ENCODE measurements at regions not wholly inside any gene's neighbourhood (a gene's known extent, or its start where the extent isn't known, plus 50 kb on each side); places are given as distances from the start of the nearest gene placed in this dataset.

DNA sequence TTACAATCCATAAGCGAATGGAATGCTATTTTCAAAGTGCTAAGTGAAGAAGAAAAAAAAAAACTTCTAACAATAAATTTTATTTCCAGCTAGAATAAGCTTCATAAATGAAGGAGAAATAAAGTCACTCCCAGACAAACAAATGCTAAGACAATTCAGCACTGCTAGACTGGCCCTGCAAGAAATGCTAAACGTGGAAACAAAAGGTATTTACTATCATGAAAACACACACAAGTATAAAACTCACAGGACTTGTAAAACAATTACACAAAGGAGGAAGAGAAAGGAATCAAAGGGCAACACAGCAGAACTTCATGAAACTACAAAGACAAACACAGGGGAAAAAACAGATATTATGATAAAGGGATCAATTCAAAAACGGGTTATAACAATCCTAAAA, 85.8 kb upstream of the NELL2 start:
- no peak for DNase-seq (ENCODE audit: low read depth in 1 of 2, low spot score in 2 of 2)
- no peaks in the 10 kb centered on the region for H3K36me3 ChIP-seq
- H3K9me3 ChIP-seq (replicated peaks), result no peaks in the 10 kb centered on the region
- no peaks in the 10 kb centered on the region for H3K27me3 ChIP-seq (replicated peaks)
- H3K27ac ChIP-seq, result no peak overlapping the region
- H3K4me3 ChIP-seq, result no peak overlapping the region
- no peaks in the 10 kb centered on the region for H3K4me1 ChIP-seq (replicated peaks)

DNA sequence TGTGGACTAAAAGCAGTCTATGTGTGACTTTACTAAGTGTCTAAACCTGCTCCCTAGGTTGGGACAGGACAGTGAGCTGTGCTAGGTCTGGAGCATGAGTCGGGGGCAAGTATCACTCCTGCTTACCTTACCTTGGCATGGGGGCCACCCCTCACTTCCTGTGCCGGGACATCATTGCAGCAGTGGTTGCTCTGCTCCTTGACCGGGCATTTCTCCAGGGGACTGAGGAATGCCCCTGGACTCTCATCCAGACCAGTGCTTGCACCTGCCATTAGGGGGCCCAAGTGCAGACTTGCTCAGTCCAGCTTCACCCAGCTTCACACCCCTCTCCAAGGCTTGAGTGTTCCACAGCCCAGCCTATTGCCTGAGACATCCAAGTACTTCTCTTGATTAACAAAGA, 84.7 kb upstream of the NELL2 start:
- Histone ChIP-seq H3K27me3 (replicated peaks) (no peaks in the 10 kb centered on the region), H3K36me3 (no peaks in the 10 kb centered on the region), H3K27ac (no peak overlapping the region), H3K9me3 (replicated peaks) (no peaks in the 10 kb centered on the region), H3K4me3 (no peak overlapping the region), H3K4me1 (replicated peaks) (no peaks in the 10 kb centered on the region)
- no peak for DNase-seq (ENCODE audit: low read depth in 1 of 2, low spot score in 2 of 2)

DNA sequence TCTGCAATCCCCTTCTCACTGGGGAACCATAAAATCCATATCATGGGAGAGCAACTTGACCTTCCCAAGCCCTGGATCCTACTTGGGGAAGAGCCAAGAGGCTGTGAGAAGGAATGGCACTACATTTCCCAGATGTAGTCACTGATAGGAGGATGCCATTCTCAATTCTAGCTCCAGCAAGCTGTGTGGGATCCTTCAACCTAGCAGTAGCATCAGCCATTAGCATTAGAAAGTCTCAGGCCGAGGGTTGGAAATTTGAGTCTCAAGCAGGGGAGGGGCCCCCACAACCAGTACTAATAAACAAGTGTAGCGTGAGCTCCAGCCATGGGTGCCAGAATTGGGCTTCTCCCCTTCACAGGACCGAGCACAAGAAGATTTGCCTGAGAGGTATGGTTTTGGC, 84.3 kb upstream of the NELL2 start:
- Histone ChIP-seq H3K4me3 (no peak overlapping the region), H3K27me3 (replicated peaks) (no peaks in the 10 kb centered on the region), H3K4me1 (replicated peaks) (no peaks in the 10 kb centered on the region), H3K27ac (no peak overlapping the region), H3K9me3 (replicated peaks) (no peaks in the 10 kb centered on the region), H3K36me3 (no peaks in the 10 kb centered on the region)
- no peak for DNase-seq (ENCODE audit: low read depth in 1 of 2, low spot score in 2 of 2)

DNA sequence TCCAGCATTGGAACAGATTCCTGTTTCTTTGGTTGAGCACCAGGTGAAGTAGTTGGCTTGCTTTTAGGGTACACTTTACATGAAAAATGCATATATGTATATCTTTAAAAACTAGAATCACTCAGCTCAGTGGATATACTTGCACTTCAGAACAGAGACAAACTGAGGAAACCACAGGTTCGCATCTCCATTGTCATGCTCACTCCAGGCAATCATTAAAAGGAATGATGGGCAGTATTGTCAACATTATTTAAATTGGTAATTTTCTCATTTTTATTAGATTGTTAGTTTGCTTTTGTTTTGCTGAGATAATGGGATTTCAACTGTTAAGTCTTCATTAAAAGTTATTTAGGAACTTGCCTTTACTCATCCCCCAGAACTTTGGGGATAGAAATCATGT, 71.0 kb upstream of the NELL2 start:
- DNase-seq (ENCODE audit: low read depth in 1 of 2, low spot score in 2 of 2), result no peak
- Histone ChIP-seq H3K27ac (no peak overlapping the region), H3K4me1 (replicated peaks) (no peaks in the 10 kb centered on the region), H3K27me3 (replicated peaks) (no peaks in the 10 kb centered on the region), H3K36me3 (no peaks in the 10 kb centered on the region), H3K9me3 (replicated peaks) (no peaks in the 10 kb centered on the region), H3K4me3 (no peak overlapping the region)

DNA sequence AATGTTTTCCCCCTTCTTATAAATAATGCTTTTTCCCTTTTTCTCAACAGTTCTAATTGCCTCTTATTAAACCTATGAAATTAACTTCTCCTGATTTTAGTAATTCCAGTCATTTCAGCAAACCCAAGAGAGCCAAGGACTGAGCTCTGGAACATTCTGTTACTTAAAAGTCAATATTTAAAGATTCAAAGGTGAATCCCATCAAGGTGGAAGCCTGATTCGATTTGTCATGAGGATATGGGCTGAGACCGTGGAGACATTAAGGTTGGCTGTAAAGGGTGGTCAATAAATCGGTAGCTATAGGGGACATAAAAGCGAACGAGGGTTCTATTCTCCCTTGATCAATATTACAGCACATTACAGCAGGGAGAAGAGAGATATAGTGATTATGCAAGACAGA, 66.6 kb upstream of the NELL2 start:
- DNase-seq (ENCODE audit: low read depth in 1 of 2, low spot score in 2 of 2), result no peak
- Histone ChIP-seq H3K27me3 (replicated peaks) (no peaks in the 10 kb centered on the region), H3K4me3 (no peak overlapping the region), H3K27ac (no peak overlapping the region), H3K36me3 (no peaks in the 10 kb centered on the region), H3K9me3 (replicated peaks) (no peaks in the 10 kb centered on the region), H3K4me1 (replicated peaks) (no peaks in the 10 kb centered on the region)

DNA sequence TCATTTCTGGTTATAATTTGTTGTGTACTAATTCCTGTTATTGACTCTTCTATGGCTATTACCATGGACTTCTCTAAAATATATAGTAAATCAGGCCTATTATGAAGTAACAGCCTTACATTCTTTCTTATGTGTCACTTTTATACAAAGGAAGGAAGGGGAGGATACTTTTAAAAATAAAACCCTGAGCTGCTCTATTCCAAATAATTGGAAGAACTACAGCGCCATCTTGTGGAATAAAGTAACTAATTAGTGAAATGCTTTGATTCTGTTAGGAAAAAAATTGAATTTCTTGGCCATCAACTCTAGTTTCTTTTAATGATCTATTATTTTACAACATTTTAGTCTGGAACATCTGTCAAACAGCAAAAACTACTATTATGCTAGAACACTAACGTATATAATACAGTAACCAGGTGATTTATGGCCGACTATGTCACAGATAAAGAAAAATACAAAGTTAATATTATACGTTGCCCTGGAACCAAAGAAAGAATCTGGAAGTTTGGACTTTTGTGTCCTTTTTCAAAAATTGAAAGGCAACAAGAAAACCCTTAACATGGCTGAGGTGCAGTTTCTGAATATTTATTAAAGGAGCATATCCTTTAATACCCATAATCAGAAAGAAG, 55.0 kb upstream of the NELL2 start:
- H3K27ac ChIP-seq, result no peak overlapping the region
- no peaks in the 10 kb centered on the region for H3K36me3 ChIP-seq
- no peaks in the 10 kb centered on the region for H3K9me3 ChIP-seq (replicated peaks)
- no peaks in the 10 kb centered on the region for H3K4me1 ChIP-seq (replicated peaks)
- no peak overlapping the region for H3K4me3 ChIP-seq
- H3K27me3 ChIP-seq (replicated peaks), result no peaks in the 10 kb centered on the region; the same call in 1 of the 2 replicates
- peak in 1 of 2 experiments; percentile 29 for DNase-seq (ENCODE audit: low read depth in 1 of 2, low spot score in 2 of 2)

DNA sequence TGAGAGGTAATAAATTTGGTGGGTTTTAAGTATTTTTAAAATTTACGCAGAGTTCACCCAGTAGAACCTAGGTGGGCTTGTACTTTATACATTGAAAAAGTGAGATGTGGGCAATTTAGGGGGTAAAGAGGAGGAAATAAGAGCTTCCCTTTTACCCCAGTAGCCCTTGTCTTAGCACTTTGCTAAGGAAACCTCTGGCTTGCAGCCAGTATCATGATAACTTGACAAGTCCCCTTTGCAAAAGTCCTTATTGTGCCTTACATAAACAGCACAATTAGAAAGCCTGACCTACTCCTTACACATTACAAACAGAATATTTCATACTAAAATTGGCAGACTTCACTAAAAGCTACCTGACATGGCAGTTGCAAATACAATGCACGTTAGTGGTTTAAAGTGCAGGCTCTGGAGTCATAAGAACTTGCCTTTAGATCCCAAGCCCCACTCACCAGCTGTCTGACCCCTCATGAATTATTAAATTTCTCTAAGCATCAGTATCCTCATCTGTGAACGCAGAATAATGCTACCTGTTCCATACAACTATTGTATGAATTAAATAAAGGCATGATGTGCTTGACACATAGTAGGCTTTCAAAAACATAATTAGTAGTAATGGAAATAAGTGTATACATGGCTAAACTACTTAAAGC, 53.2 kb upstream of the NELL2 start:
- Histone ChIP-seq H3K4me1 (replicated peaks) (no peaks in the 10 kb centered on the region), H3K27ac (no peak overlapping the region), H3K4me3 (no peak overlapping the region), H3K9me3 (replicated peaks) (no peaks in the 10 kb centered on the region), H3K36me3 (no peaks in the 10 kb centered on the region), H3K27me3 (replicated peaks) (no peaks in the 10 kb centered on the region; the same call in 1 of the 2 replicates)
- DNase-seq (ENCODE audit: low read depth in 1 of 2, low spot score in 2 of 2), result no peak
